ENCODE measurements at regions not wholly inside any gene's neighbourhood (a gene's known extent, or its start where the extent isn't known, plus 50 kb on each side); places are given as distances from the start of the nearest gene placed in this dataset.

- TF ChIP-seq POLR2AphosphoS5 (IDR thresholded peaks at IDR 0.05; ENCODE audit: low read depth) (no peak), CTCF (conservative IDR thresholded peaks at IDR 0.05; ENCODE audit: low read depth in 2 of 2) (no peak), REST (IDR thresholded peaks at IDR 0.05; ENCODE audit: unreplicated experiment) (no peak), EZH2 (IDR thresholded peaks at IDR 0.05; ENCODE audit: low read depth, unreplicated experiment) (no peak), EZH2phosphoT487 (IDR thresholded peaks at IDR 0.05; ENCODE audit: unreplicated experiment) (no peak), ZNF462 (CRISPR knock-in tag; IDR thresholded peaks at IDR 0.05) (no peak), CREB1 (CRISPR knock-in tag; IDR thresholded peaks at IDR 0.05; ENCODE audit: low read depth) (no peak), STAT1 (IDR thresholded peaks at IDR 0.05; ENCODE audit: unreplicated experiment) (no peak), ZNF331 (CRISPR knock-in tag; IDR thresholded peaks at IDR 0.05; ENCODE audit: low read depth) (no peak)
Measured at GRCh38 chr4:20591571-20591970, 108.7 kb upstream of the PACRGL start.

Measured in GM23338 (cell line).